Neural crest cell (in vitro differentiated cells): ENCODE measurements at regions not wholly inside any gene's neighbourhood (a gene's known extent, or its start where the extent isn't known, plus 50 kb on each side); places are given as distances from the start of the nearest gene placed in this dataset.

Experiments
- DNase-seq: peaks from one replicate; pipeline ENCODE4 v3.0.0; 2021; ENCODE audit warnings: low read depth, mixed read lengths, low spot score
- H3K27ac Mint-ChIP-seq: one replicate; pipeline ENCODE4 v1.8.0; 2021; ENCODE audit warnings: mild to moderate bottlenecking, mixed read lengths; ENCODE audit not compliant: unreplicated experiment
- H3K27me3 Mint-ChIP-seq: 2 replicates; pipeline ENCODE4 v1.8.0; 2021; ENCODE audit warnings: low read depth, mild to moderate bottlenecking, mixed read lengths
- H3K36me3 Mint-ChIP-seq: 2 replicates; pipeline ENCODE4 v1.8.0; 2021; ENCODE audit warnings: low read depth, mild to moderate bottlenecking, mixed read lengths
- H3K4me1 Mint-ChIP-seq: 2 replicates; pipeline ENCODE4 v1.8.0; 2021; ENCODE audit warnings: mixed read lengths
- H3K4me3 Mint-ChIP-seq: one replicate; pipeline ENCODE4 v1.8.0; 2021; ENCODE audit warnings: mild to moderate bottlenecking, mixed read lengths
- H3K9me3 Mint-ChIP-seq: 2 replicates; pipeline ENCODE4 v1.8.0; 2021; ENCODE audit warnings: mixed read lengths
- TF ChIP-seq, protein P1 (sequence below): fragments of 200-600 bp; sonication (generic); conservative IDR thresholded peaks from 2 replicates; pipeline ENCODE4 v1.5.0; 2021; ENCODE audit warnings: antibody characterized with exemption, mild to moderate bottlenecking

DNA sequence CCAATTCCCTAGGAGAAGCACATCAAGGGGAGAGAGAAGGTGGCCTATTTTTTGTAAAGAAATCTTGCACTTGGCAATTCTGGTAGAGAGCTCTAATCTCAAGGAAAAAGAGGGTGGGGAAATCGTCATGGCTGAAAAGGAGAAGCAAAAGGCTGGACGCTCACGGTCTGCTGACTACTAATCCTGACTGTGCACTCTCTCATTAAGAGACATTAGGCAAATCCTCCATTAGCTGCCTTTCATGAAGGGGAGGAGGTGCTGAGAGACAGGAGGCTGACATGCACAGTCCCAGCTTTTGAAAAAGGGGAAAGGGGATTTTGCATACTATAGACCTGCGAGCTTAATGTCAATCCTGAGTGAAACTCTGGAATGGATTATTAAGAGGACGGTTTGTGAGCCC, 170.0 kb downstream of the NR2F2 start:
- no peak for DNase-seq
- H3K27me3 Mint-ChIP-seq, result no peaks in the 10 kb centered on the region

DNA sequence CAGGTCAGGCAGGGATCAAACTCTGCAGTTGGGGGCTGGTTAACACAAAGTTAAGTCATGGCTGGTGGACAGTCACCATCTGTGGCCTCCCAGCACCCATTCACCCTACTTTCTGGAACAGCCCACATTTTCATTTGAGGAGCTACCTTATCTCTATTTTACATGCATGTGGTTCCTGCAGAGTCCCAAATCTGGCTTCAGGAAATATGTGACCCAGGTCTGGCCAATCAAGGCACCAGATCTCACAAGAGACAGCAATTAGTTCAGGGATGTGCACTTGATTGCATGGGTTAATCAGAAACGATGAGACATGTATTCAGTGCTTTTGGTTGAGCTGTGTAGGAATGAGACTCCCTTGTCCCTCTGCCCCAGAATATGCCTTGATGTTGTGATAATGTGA, 170.9 kb downstream of the NR2F2 start:
- TF ChIP-seq, protein P1, sequence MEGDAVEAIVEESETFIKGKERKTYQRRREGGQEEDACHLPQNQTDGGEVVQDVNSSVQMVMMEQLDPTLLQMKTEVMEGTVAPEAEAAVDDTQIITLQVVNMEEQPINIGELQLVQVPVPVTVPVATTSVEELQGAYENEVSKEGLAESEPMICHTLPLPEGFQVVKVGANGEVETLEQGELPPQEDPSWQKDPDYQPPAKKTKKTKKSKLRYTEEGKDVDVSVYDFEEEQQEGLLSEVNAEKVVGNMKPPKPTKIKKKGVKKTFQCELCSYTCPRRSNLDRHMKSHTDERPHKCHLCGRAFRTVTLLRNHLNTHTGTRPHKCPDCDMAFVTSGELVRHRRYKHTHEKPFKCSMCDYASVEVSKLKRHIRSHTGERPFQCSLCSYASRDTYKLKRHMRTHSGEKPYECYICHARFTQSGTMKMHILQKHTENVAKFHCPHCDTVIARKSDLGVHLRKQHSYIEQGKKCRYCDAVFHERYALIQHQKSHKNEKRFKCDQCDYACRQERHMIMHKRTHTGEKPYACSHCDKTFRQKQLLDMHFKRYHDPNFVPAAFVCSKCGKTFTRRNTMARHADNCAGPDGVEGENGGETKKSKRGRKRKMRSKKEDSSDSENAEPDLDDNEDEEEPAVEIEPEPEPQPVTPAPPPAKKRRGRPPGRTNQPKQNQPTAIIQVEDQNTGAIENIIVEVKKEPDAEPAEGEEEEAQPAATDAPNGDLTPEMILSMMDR, result no peak
- Mint-ChIP-seq H3K27ac (no peak overlapping the region), H3K27me3 (no peaks in the 10 kb centered on the region), H3K4me3 (no peak overlapping the region), H3K36me3 (peaks cover 5% of the 10 kb centered on the region), H3K4me1 (peaks cover 8% of the 10 kb centered on the region), H3K9me3 (peaks cover 6% of the 10 kb centered on the region)
- DNase-seq, result no peak

More for the DNA sequence above, 170.0 kb downstream of the NR2F2 start:
- H3K9me3 Mint-ChIP-seq, result peaks cover 6% of the 10 kb centered on the region
- peaks cover 5% of the 10 kb centered on the region for H3K36me3 Mint-ChIP-seq
- H3K4me1 Mint-ChIP-seq, result peaks cover 8% of the 10 kb centered on the region
- no peak overlapping the region for H3K4me3 Mint-ChIP-seq
- H3K27ac Mint-ChIP-seq, result no peak overlapping the region
- TF ChIP-seq, protein P1, result no peak

DNA sequence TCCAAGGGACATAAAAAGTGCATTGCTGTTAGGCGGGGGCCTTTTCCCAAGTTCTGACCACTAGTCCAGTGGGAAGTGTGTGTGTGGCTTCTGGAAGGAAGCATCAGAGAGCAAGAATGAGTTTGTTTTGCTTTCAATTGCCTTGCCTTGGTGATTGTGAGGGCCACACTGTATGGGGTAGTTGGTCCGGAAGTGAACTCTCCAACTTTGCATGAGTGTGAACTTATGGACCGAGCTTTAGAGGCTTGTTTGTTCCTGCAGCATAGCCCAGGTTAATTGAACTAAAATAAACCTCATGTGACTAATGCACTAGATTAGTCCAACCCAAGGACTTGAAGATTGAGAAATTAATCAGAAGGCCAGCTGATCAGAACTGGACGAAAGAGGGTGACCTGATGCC, 171.7 kb downstream of the NR2F2 start:
- H3K36me3 Mint-ChIP-seq, result no peaks in the 10 kb centered on the region
- peaks cover 8% of the 10 kb centered on the region for H3K4me1 Mint-ChIP-seq
- no peak overlapping the region for H3K4me3 Mint-ChIP-seq
- no peak for DNase-seq
- H3K27ac Mint-ChIP-seq, result no peak overlapping the region
- peaks cover 1% of the 10 kb centered on the region for H3K9me3 Mint-ChIP-seq
- TF ChIP-seq, protein P1, result no peak
- no peaks in the 10 kb centered on the region for H3K27me3 Mint-ChIP-seq

DNA sequence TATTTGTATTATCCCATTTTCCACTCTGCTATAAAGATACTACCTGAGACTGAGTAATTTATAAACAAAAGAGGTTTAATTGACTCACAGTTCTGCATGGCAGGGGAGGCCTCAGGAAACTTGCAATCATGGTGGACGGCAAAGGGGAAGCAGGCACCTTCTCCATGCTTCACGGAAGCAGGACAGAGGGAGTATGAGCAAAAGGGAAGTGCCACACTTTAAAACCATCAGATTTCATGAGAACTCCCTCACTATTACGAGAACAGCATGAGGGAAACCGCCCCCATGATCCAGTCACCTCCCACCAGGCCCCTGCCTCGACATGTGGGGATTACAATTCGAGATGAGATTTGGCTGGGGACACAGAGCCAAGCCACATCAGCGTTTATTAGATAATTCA, 172.8 kb downstream of the NR2F2 start:
- Mint-ChIP-seq H3K27ac (peak overlapping the region; percentile 64), H3K27me3 (no peaks in the 10 kb centered on the region)

DNA sequence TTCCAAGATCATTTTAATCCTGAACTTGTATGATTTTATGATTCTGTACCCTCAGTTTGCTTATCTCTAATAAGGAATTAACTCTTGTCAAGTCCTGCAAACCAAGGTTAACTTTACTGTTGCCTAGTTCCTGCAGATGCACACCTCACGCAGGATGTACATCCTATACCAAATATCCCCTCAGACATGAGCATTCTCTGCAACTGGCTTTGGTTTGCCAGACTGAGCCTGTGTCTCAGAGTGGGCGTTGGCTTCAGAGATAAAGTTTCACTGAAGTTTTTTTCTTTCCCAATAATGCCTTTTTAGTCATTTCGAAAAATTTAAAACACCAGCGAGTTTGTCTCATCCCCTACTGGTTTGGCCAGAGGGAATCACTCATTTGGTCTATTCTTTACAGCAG, 173.9 kb downstream of the NR2F2 start:
- Mint-ChIP-seq H3K27me3 (no peaks in the 10 kb centered on the region), H3K4me1 (peaks cover 8% of the 10 kb centered on the region), H3K36me3 (no peaks in the 10 kb centered on the region), H3K4me3 (no peak overlapping the region), H3K9me3 (no peaks in the 10 kb centered on the region), H3K27ac (no peak overlapping the region)
- TF ChIP-seq, protein P1, result no peak
- DNase-seq, result no peak

More for the DNA sequence above, 172.8 kb downstream of the NR2F2 start:
- TF ChIP-seq, protein P1, result no peak
- Mint-ChIP-seq H3K4me3 (no peak overlapping the region), H3K4me1 (peaks cover 8% of the 10 kb centered on the region), H3K9me3 (no peaks in the 10 kb centered on the region), H3K36me3 (no peaks in the 10 kb centered on the region)
- no peak for DNase-seq

DNA sequence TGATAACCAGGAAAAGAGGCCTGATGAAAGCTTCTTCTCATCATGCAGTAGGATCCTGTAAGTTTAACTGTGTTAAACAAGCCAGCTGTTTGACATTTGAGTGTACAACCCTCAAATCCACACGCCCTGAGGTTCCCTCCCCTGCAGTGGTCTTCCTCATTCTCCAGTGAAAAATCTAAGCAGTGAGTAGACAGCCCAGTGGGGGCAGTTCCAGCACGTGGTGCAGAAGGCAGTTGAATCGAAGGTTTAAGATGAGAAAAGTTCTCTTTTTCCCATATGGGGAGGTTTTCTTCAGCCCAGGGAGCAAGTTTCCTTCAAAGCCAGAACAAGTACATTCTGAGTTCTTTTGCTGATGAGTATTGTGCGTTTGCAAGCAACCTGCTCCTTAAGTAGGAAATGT, 174.5 kb downstream of the NR2F2 start:
- Mint-ChIP-seq H3K4me3 (no peak overlapping the region), H3K9me3 (no peaks in the 10 kb centered on the region), H3K36me3 (no peaks in the 10 kb centered on the region), H3K27ac (no peak overlapping the region), H3K27me3 (no peaks in the 10 kb centered on the region), H3K4me1 (peaks cover 8% of the 10 kb centered on the region)
- DNase-seq, result no peak
- TF ChIP-seq, protein P1, result no peak
